ENCODE measurements at regions not wholly inside any gene's neighbourhood (a gene's known extent, or its start where the extent isn't known, plus 50 kb on each side); places are given as distances from the start of the nearest gene placed in this dataset.
"Not testable (repeated sequence)": the region's sequence is repeated elsewhere in the genome, so short reads cannot be mapped to it uniquely, and the experiment has no call there.

GRCh38 chr5:33195431-33196165 lies 245.2 kb upstream of the TARS1 start:
- H3K4me1 ChIP-seq (replicated peaks in 1 of 2): no peaks in the 10 kb centered on the region
- in situ Hi-C loops (cut with MboI; ENCODE audit: low pct_unique_long_range_greater_than_20kb in 2 of 9, low sequenced_read_pairs in 9 of 9, unreplicated experiment in 9 of 9): no loop called here
- whole genome bisulfite sequencing, 10 experiments: 0 to 86% (median 67%) methylated on average over 1 to 3 of the region's 3 CpGs
- no peak for ATAC-seq (replicated peaks in 6 of 8)
- no peak overlapping the region for H3K4me3 ChIP-seq
- H3K27ac ChIP-seq: no peak overlapping the region

- H3K27ac ChIP-seq: no peak overlapping the region
- in situ Hi-C loops (cut with MboI; ENCODE audit: low pct_unique_long_range_greater_than_20kb in 2 of 9, low sequenced_read_pairs in 9 of 9, unreplicated experiment in 9 of 9): no loop called here
- H3K4me3 ChIP-seq: no peak overlapping the region
- no peak for ATAC-seq (replicated peaks in 6 of 8)
- WGBS, 10 experiments: 77 to 100% (median 92%) methylated on average over 2 to 4 of the region's 4 CpGs
- H3K4me1 ChIP-seq (replicated peaks in 1 of 2): no peaks in the 10 kb centered on the region
These were observed 241.9 kb upstream of the TARS1 start for GRCh38 chr5:33198836-33199235.

GRCh38 chr5:33203931-33204330 lies 236.8 kb upstream of the TARS1 start:
- WGBS, 10 experiments: 20 to 100% (median 72%) methylated on average over 1 of the region's 1 CpG; no CpG with 5 or more reads in 4 of the 10 experiments
- Histone ChIP-seq H3K27ac (no peak overlapping the region), H3K4me3 (no peak overlapping the region), H3K4me1 (replicated peaks in 1 of 2) (no peaks in the 10 kb centered on the region)
- in situ Hi-C loops (cut with MboI; ENCODE audit: low pct_unique_long_range_greater_than_20kb in 2 of 9, low sequenced_read_pairs in 9 of 9, unreplicated experiment in 9 of 9): no loop called here
- ATAC-seq (replicated peaks in 6 of 8): no peak

- in situ Hi-C loops (cut with MboI; ENCODE audit: low pct_unique_long_range_greater_than_20kb in 2 of 9, low sequenced_read_pairs in 9 of 9, unreplicated experiment in 9 of 9): no loop called here
- Histone ChIP-seq H3K4me3 (no peak overlapping the region), H3K27ac (no peak overlapping the region), H3K4me1 (replicated peaks in 1 of 2) (no peaks in the 10 kb centered on the region)
- ATAC-seq (replicated peaks in 6 of 8): no peak
- WGBS, 10 experiments: 63 to 100% (median 83%) methylated on average over 1 to 3 of the region's 3 CpGs; no CpG with 5 or more reads in 1 of the 10 experiments
These were observed 235.7 kb upstream of the TARS1 start for GRCh38 chr5:33205079-33205478.

GRCh38 chr5:33205727-33206410 lies 234.9 kb upstream of the TARS1 start:
- no peak overlapping the region for H3K4me3 ChIP-seq
- in situ Hi-C loops (cut with MboI; ENCODE audit: low pct_unique_long_range_greater_than_20kb in 2 of 9, low sequenced_read_pairs in 9 of 9, unreplicated experiment in 9 of 9): no loop called here
- ATAC-seq (replicated peaks in 6 of 8): no peak
- H3K27ac ChIP-seq: no peak overlapping the region
- 20 to 100% (median 100%) methylated on average over 1 of the region's 1 CpG; no CpG with 5 or more reads in 6 of the 10 experiments for WGBS, 10 experiments
- no peaks in the 10 kb centered on the region for H3K4me1 ChIP-seq (replicated peaks in 1 of 2)

- no peak for ATAC-seq (replicated peaks in 6 of 8)
- Histone ChIP-seq H3K4me3 (no peak overlapping the region), H3K27ac (no peak overlapping the region), H3K4me1 (replicated peaks in 1 of 2) (no peaks in the 10 kb centered on the region)
- in situ Hi-C loops (cut with MboI; ENCODE audit: low pct_unique_long_range_greater_than_20kb in 2 of 9, low sequenced_read_pairs in 9 of 9, unreplicated experiment in 9 of 9): no loop called here
- 68 to 100% (median 91%) methylated on average over 1 to 3 of the region's 3 CpGs for WGBS, 10 experiments
These were observed 233.7 kb upstream of the TARS1 start for GRCh38 chr5:33206962-33207506.

- no peak overlapping the region for H3K4me3 ChIP-seq
- 64 to 100% (median 86%) methylated on average over 1 to 7 of the region's 9 CpGs; no CpG with 5 or more reads in 3 of the 10 experiments for WGBS, 10 experiments
- in situ Hi-C loops (cut with MboI; ENCODE audit: low pct_unique_long_range_greater_than_20kb in 2 of 9, low sequenced_read_pairs in 9 of 9, unreplicated experiment in 9 of 9): no loop called here
- H3K4me1 ChIP-seq (replicated peaks in 1 of 2): no peaks in the 10 kb centered on the region
- no peak overlapping the region for H3K27ac ChIP-seq
- no peak for ATAC-seq (replicated peaks in 6 of 8)
These were observed 231.5 kb upstream of the TARS1 start for GRCh38 chr5:33209252-33209651.

GRCh38 chr5:33210221-33210620 lies 230.5 kb upstream of the TARS1 start:
- H3K4me3 ChIP-seq; H3K4me1 ChIP-seq (replicated peaks in 1 of 2); H3K27ac ChIP-seq; in situ Hi-C loops (cut with MboI; ENCODE audit: low pct_unique_long_range_greater_than_20kb in 2 of 9, low sequenced_read_pairs in 9 of 9, unreplicated experiment in 9 of 9): not testable (repeated sequence)
- peak in 1 of 8 experiments; percentile 62 for ATAC-seq (replicated peaks in 6 of 8)

GRCh38 chr5:33210978-33211377 lies 229.8 kb upstream of the TARS1 start:
- no peak overlapping the region for H3K27ac ChIP-seq
- ATAC-seq (replicated peaks in 6 of 8): no peak
- WGBS, 10 experiments: 60 to 96% (median 87%) methylated on average over 2 to 5 of the region's 5 CpGs

GRCh38 chr5:33212439-33212838 lies 228.3 kb upstream of the TARS1 start:
- no peak for ATAC-seq (replicated peaks in 6 of 8)
- no peak overlapping the region for H3K27ac ChIP-seq
- no peaks in the 10 kb centered on the region for H3K4me1 ChIP-seq (replicated peaks in 1 of 2)
- 0 to 100% (median 69%) methylated on average over 1 of the region's 1 CpG; no CpG with 5 or more reads in 4 of the 10 experiments for WGBS, 10 experiments
- in situ Hi-C loops (cut with MboI; ENCODE audit: low pct_unique_long_range_greater_than_20kb in 2 of 9, low sequenced_read_pairs in 9 of 9, unreplicated experiment in 9 of 9): no loop called here
- no peak overlapping the region for H3K4me3 ChIP-seq

More at GRCh38 chr5:33210978-33211377, 229.8 kb upstream of the TARS1 start:
- no peaks in the 10 kb centered on the region for H3K4me1 ChIP-seq (replicated peaks in 1 of 2)
- H3K4me3 ChIP-seq: no peak overlapping the region
- in situ Hi-C loops (cut with MboI; ENCODE audit: low pct_unique_long_range_greater_than_20kb in 2 of 9, low sequenced_read_pairs in 9 of 9, unreplicated experiment in 9 of 9): no loop called here

- H3K4me3 ChIP-seq: no peak overlapping the region
- 47 to 85% (median 72%) methylated on average over 2 of the region's 2 CpGs; no CpG with 5 or more reads in 2 of the 10 experiments for WGBS, 10 experiments
- H3K27ac ChIP-seq: no peak overlapping the region
- no peaks in the 10 kb centered on the region for H3K4me1 ChIP-seq (replicated peaks in 1 of 2)
- ATAC-seq (replicated peaks in 6 of 8): no peak
- in situ Hi-C loops (cut with MboI; ENCODE audit: low pct_unique_long_range_greater_than_20kb in 2 of 9, low sequenced_read_pairs in 9 of 9, unreplicated experiment in 9 of 9): no loop called here
These were observed 227.9 kb upstream of the TARS1 start for GRCh38 chr5:33212900-33213299.

- in situ Hi-C loops (cut with MboI; ENCODE audit: low pct_unique_long_range_greater_than_20kb in 2 of 9, low sequenced_read_pairs in 9 of 9, unreplicated experiment in 9 of 9): no loop called here
- H3K4me3 ChIP-seq: no peak overlapping the region
- peaks cover 0 to 8% of the 10 kb centered on the region in 2 donors for H3K4me1 ChIP-seq (replicated peaks in 1 of 2)
- WGBS, 10 experiments: 13 to 94% (median 81%) methylated on average over 1 to 3 of the region's 3 CpGs; no CpG with 5 or more reads in 4 of the 10 experiments
- no peak overlapping the region for H3K27ac ChIP-seq
- peak in 1 of 8 experiments; percentile 3 for ATAC-seq (replicated peaks in 6 of 8)
These were observed 217.0 kb upstream of the TARS1 start for GRCh38 chr5:33223563-33224284.

All from motor neuron (in vitro differentiated cells).